ENCODE measurements at regions not wholly inside any gene's neighbourhood (a gene's known extent, or its start where the extent isn't known, plus 50 kb on each side); places are given as distances from the start of the nearest gene placed in this dataset.

DNA sequence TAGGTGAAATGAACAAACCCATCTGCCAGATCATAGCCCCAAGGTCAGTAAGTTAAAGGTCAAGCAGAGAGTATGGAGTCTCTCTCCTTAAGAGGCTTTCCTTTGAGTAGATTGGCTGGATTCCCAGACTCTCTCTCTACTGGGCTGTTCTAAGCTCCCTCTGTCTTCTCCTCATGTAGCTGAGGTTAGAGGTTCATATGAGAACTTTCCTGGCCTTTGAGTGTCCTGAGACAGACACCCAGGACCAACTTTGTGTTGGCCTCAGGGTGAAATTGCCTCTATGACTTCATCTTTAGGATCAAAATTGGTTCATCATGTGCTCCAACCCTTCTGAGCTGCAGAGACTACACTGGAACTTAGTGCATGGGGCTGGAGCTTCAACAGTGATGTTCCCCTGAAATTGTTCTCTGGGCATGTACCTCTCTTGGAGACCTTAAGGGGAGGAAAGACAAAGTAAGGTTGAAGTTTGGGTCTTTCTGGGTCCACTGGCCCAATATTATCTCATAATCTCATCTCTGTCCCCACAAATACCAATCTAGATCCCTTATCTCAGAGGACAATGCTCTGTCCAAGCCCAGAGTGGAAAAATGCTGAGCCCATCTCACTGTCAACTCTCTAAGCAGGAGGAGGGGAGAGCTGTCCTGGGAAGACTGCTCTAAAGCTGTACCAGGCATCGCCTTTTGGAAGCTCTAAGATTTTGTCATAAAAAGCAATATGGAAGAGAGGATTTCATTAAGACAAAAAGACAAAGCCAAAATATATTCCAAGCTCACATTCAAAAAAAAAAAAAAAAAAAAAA is 177.3 kb upstream of the ARL4C start:
- no peaks in the 10 kb centered on the region for H3K36me3 ChIP-seq (ENCODE audit: control insufficient read depth, insufficient read depth, low read length)
- no peaks in the 10 kb centered on the region for H3K27me3 ChIP-seq (ENCODE audit: control insufficient read depth, insufficient read depth, low read length)
- TF ChIP-seq, protein P1, sequence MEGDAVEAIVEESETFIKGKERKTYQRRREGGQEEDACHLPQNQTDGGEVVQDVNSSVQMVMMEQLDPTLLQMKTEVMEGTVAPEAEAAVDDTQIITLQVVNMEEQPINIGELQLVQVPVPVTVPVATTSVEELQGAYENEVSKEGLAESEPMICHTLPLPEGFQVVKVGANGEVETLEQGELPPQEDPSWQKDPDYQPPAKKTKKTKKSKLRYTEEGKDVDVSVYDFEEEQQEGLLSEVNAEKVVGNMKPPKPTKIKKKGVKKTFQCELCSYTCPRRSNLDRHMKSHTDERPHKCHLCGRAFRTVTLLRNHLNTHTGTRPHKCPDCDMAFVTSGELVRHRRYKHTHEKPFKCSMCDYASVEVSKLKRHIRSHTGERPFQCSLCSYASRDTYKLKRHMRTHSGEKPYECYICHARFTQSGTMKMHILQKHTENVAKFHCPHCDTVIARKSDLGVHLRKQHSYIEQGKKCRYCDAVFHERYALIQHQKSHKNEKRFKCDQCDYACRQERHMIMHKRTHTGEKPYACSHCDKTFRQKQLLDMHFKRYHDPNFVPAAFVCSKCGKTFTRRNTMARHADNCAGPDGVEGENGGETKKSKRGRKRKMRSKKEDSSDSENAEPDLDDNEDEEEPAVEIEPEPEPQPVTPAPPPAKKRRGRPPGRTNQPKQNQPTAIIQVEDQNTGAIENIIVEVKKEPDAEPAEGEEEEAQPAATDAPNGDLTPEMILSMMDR (IDR thresholded peaks at IDR 0.05; ENCODE audit: insufficient read depth, low read length, poor library complexity, severe bottlenecking): no peak
- no peak overlapping the region for H3K4me3 ChIP-seq (ENCODE audit: low read depth, low read length)
- DNase-seq (ENCODE audit: low read depth): no peak

- Histone ChIP-seq H3K4me3 (ENCODE audit: low read depth, low read length) (no peak overlapping the region), H3K36me3 (ENCODE audit: control insufficient read depth, insufficient read depth, low read length) (no peaks in the 10 kb centered on the region), H3K27me3 (ENCODE audit: control insufficient read depth, insufficient read depth, low read length) (no peaks in the 10 kb centered on the region)
- DNase-seq (ENCODE audit: low read depth): no peak
- TF ChIP-seq, protein P1 (IDR thresholded peaks at IDR 0.05; ENCODE audit: insufficient read depth, low read length, poor library complexity, severe bottlenecking): no peak
These were observed 176.6 kb upstream of the ARL4C start for GRCh38 chr2:234673501-234673900.

DNA sequence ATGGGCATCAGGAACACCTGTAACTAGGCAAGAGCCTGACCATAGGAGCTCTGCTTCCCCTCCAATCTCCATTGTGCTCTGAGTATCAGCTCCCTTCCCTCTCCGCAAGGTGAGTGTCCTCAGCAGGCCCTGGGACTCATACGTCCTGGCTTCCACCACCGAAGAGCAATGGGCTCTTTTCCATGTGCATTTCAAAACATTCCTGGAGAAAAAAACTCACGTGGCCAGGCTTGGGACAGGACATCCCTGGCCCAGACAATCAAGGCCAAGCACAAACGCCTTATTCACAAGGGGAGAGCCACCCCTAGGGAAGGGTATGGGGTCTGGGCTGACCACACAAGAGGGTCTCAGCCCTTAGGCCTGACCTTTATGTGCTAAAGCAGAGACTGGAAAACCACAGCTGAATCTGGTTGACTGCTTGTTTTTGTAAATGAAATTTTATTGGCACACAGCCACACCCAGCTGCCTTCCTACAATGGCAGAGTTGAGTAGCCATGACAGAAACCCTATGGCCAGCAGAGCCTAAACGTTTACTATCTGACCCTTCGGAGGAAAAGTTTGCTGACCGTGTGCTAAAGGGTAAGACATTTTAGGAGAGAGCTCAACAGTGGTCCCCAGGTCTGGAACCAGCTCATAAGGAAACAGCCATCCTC is 175.7 kb upstream of the ARL4C start:
- Histone ChIP-seq H3K4me3 (ENCODE audit: low read depth, low read length) (no peak overlapping the region), H3K36me3 (ENCODE audit: control insufficient read depth, insufficient read depth, low read length) (no peaks in the 10 kb centered on the region), H3K27me3 (ENCODE audit: control insufficient read depth, insufficient read depth, low read length) (no peaks in the 10 kb centered on the region)
- DNase-seq (ENCODE audit: low read depth): no peak
- TF ChIP-seq, protein P1 (IDR thresholded peaks at IDR 0.05; ENCODE audit: insufficient read depth, low read length, poor library complexity, severe bottlenecking): no peak

DNA sequence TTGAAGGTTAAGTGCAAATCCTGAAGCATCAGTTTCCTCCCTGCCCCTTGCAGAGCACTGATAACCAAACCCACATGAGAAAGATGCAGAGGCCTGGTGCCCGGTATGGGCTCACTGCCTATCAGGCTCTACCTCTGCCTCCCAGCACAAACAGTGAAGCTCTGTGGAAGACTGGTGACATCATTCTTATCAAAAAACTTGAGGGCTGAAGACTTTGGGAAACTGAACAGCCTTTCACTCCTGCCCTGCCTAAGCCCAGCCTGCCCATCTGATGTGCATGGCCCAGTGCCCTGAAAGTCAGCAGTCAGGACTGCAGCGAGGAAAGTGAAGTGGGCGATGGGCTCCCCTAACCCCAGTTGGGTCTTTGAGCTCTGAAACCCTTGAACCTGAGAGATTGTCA is 174.8 kb upstream of the ARL4C start:
- TF ChIP-seq, protein P1 (IDR thresholded peaks at IDR 0.05; ENCODE audit: insufficient read depth, low read length, poor library complexity, severe bottlenecking): no peak
- Histone ChIP-seq H3K27me3 (ENCODE audit: control insufficient read depth, insufficient read depth, low read length) (no peaks in the 10 kb centered on the region), H3K36me3 (ENCODE audit: control insufficient read depth, insufficient read depth, low read length) (no peaks in the 10 kb centered on the region), H3K4me3 (ENCODE audit: low read depth, low read length) (no peak overlapping the region)
- DNase-seq (ENCODE audit: low read depth): no peak

GRCh38 chr2:234671231-234671630 is 174.3 kb upstream of the ARL4C start:
- Histone ChIP-seq H3K27me3 (ENCODE audit: control insufficient read depth, insufficient read depth, low read length) (no peaks in the 10 kb centered on the region), H3K36me3 (ENCODE audit: control insufficient read depth, insufficient read depth, low read length) (no peaks in the 10 kb centered on the region), H3K4me3 (ENCODE audit: low read depth, low read length) (no peak overlapping the region)
- DNase-seq (ENCODE audit: low read depth): no peak
- TF ChIP-seq, protein P1 (IDR thresholded peaks at IDR 0.05; ENCODE audit: insufficient read depth, low read length, poor library complexity, severe bottlenecking): no peak
